ENCODE measurements at regions not wholly inside any gene's neighbourhood (a gene's known extent, or its start where the extent isn't known, plus 50 kb on each side); places are given as distances from the start of the nearest gene placed in this dataset.
A peak's percentile ranks its signal among the peaks of the same experiment; 100 is the strongest.
"Not testable (repeated sequence)": the region's sequence is repeated elsewhere in the genome, so short reads cannot be mapped to it uniquely, and the experiment has no call there.

GRCh38 chr14:34085695-34086094 is 134.8 kb upstream of the EGLN3 start:
- no peak for TF ChIP-seq CTCF (conservative IDR thresholded peaks at IDR 0.05; ENCODE audit: low read length)
- no peak overlapping the region for H3K4me3 ChIP-seq (ENCODE audit: low read length)
- no peak for DNase-seq (ENCODE audit: low read depth)

GRCh38 chr14:34081576-34082136 is 130.8 kb upstream of the EGLN3 start:
- peak; percentile 28 for DNase-seq (ENCODE audit: low read depth)
- no peak overlapping the region for H3K4me3 ChIP-seq (ENCODE audit: low read length)
- TF ChIP-seq CTCF (conservative IDR thresholded peaks at IDR 0.05; ENCODE audit: low read length), result no peak

- DNase-seq (ENCODE audit: low read depth), result peak; percentile 40
- no peak overlapping the region for H3K4me3 ChIP-seq (ENCODE audit: low read length)
- no peak for TF ChIP-seq CTCF (conservative IDR thresholded peaks at IDR 0.05; ENCODE audit: low read length)
Observed at GRCh38 chr14:34081101-34081575, 130.3 kb upstream of the EGLN3 start.

GRCh38 chr14:34079643-34080042 is 128.8 kb upstream of the EGLN3 start:
- not testable (repeated sequence) for DNase-seq (ENCODE audit: low read depth); H3K4me3 ChIP-seq (ENCODE audit: low read length)

DNA sequence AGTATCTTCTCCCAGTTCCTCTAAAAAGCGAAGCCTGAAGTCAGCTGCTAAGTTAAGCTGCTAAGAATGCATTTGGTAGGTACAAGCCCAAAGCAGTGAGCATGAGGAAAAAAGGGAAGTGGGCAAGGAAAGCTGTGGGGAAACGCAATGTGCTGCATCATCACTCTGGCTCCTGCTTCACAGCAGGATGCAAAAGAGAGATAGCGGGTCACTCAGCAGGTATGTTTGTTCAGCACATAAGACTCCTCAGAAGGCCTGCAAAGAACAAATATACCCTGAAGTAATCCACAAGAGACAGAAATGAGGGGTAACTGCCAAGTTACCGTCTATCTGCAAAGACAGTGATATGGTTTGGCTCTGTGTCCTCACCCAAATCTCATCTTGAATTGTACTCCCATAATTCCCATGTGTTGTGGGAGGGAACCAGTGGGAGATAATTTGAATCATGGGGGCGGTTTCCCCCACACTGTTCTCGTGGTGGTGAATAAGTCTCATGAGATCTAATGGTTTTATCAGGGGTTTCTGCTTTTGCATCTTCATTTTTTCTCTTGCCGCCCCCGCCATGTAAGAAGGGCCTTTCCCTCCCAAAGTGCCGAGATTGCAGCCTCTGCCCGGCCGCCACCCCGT is 127.4 kb upstream of the EGLN3 start:
- H3K4me3 ChIP-seq (ENCODE audit: low read length), result no peak overlapping the region
- TF ChIP-seq CTCF (conservative IDR thresholded peaks at IDR 0.05; ENCODE audit: low read length), result no peak
- DNase-seq (ENCODE audit: low read depth), result no peak

DNA sequence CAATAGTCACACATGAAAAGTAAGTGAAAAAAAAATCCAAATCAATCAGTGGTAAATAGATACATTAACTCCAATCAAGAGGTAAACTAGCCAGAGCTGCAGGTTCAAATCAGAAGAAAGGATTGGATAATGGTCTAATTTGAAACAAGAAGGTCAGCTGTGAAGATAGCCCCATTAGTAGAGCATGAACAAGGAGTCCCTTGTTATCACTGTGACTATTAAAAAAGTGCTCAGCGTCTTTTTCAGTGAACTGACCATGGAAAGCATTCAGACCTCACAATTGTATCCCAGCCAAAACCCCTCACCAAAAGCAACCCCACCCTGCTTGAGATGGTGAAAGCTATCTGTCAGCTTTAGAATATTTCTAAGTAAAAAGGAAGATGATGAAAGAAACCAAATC is 125.0 kb upstream of the EGLN3 start:
- no peak for DNase-seq (ENCODE audit: low read depth)
- no peak for TF ChIP-seq CTCF (conservative IDR thresholded peaks at IDR 0.05; ENCODE audit: low read length)

GRCh38 chr14:34075042-34075744 is 124.3 kb upstream of the EGLN3 start:
- no peak for DNase-seq (ENCODE audit: low read depth)
- no peak for TF ChIP-seq CTCF (conservative IDR thresholded peaks at IDR 0.05; ENCODE audit: low read length)
- H3K4me3 ChIP-seq (ENCODE audit: low read length), result no peak overlapping the region

More for the DNA sequence above, 125.0 kb upstream of the EGLN3 start:
- H3K4me3 ChIP-seq (ENCODE audit: low read length), result no peak overlapping the region
